AG09319 (cell line): ENCODE measurements at regions not wholly inside any gene's neighbourhood (a gene's known extent, or its start where the extent isn't known, plus 50 kb on each side); places are given as distances from the start of the nearest gene placed in this dataset.

ENCODE experiments used
- DNase-seq: peaks from one replicate; pipeline ENCODE4 v3.0.0-alpha.2; 2010; ENCODE audit warnings: low read depth; ENCODE audit errors: extremely low read depth
- TF ChIP-seq, protein P1 (sequence below): IDR thresholded peaks from 2 replicates; pipeline ENCODE4 v1.5.1; 2011; ENCODE audit warnings: low read depth, mild to moderate bottlenecking, inconsistent platforms, low read length, moderate library complexity

DNA sequence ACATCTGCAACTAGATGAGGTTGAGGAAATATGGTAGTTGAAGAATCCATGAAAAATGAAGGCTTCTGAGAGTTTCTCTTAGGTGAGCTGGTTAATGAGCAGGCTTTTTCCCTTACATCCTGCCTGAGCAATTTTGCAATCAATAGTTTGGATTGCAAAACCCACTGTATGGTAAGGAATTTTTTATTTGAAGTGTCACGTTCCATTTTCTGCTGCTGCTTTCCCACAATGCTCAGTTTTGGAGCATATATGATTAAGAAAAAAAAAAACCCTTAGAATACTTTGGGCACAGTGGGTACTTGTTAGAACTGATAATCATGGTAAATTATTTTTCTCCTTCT, 144.2 kb downstream of the PCSK1 start:
- TF ChIP-seq, protein P1, sequence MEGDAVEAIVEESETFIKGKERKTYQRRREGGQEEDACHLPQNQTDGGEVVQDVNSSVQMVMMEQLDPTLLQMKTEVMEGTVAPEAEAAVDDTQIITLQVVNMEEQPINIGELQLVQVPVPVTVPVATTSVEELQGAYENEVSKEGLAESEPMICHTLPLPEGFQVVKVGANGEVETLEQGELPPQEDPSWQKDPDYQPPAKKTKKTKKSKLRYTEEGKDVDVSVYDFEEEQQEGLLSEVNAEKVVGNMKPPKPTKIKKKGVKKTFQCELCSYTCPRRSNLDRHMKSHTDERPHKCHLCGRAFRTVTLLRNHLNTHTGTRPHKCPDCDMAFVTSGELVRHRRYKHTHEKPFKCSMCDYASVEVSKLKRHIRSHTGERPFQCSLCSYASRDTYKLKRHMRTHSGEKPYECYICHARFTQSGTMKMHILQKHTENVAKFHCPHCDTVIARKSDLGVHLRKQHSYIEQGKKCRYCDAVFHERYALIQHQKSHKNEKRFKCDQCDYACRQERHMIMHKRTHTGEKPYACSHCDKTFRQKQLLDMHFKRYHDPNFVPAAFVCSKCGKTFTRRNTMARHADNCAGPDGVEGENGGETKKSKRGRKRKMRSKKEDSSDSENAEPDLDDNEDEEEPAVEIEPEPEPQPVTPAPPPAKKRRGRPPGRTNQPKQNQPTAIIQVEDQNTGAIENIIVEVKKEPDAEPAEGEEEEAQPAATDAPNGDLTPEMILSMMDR = no peak
- DNase-seq = no peak

DNA sequence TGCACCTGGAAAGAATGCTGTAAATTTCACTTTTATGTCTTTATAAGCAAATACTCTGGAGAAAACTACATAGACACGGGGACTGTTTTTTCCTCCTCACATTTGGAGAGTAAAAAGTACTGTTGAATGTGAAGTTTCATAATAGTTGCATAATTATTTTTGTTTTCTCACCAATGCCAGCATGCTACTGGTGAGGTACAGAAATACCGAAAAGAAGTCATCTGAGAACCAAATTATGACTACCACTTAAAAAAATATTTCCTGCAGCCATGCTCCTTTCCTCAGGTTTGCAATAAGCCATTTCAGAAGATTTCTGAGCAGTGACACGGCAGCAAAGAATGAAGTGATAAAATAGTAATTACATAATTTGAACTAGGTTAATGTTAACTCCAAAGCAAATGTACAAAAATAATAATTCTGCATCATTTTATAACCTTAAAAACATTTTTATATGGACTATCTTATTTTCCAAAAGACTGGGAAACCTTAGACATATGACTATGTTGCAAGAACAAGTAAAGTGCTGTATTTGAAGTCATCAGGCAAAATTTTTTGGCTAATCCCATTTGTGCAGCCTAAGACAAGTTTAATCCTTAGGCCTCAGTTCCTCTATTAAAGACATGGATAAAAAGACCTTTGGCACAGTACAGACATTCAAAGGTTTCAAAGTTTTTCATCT, 144.7 kb downstream of the PCSK1 start:
- DNase-seq = no peak
- TF ChIP-seq, protein P1 = no peak

DNA sequence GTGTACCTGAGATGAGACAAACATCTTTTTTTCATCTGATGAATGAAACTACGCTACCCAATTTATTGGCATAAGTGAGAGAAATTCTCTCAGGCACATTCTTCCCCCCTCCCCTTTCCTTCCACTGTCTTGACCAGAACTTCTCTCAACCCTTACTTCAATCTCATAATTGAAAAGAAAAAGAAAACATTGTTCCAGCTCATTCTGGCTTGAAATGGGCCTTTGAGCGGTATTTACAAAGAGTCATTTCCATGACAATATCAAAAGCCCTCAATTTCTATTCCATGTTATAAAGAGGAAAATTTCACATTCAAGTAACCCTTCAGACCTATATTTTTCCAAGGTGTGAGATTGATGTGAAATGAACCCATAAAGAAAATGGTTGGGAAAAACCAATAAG, 145.9 kb downstream of the PCSK1 start:
- no peak for DNase-seq
- TF ChIP-seq, protein P1 = no peak

DNA sequence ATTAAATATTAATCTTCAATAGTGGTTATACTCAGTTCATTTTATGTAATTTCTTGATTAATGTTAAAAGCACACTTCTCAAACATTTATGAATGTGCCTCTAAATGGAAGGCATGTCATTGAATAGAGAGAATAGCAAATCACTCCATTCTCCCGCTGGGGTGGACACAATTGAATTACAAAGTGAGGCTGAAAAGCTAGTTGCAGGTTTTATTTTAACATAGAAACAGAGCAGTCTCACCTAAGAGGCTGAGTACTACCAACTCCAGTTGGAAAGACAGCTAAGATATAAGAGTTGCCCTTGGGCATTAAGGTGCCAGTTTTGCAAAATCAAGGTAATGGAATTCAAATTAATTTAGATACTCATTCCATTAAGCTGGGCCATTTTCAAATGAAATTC, 147.2 kb downstream of the PCSK1 start:
- no peak for DNase-seq

DNA sequence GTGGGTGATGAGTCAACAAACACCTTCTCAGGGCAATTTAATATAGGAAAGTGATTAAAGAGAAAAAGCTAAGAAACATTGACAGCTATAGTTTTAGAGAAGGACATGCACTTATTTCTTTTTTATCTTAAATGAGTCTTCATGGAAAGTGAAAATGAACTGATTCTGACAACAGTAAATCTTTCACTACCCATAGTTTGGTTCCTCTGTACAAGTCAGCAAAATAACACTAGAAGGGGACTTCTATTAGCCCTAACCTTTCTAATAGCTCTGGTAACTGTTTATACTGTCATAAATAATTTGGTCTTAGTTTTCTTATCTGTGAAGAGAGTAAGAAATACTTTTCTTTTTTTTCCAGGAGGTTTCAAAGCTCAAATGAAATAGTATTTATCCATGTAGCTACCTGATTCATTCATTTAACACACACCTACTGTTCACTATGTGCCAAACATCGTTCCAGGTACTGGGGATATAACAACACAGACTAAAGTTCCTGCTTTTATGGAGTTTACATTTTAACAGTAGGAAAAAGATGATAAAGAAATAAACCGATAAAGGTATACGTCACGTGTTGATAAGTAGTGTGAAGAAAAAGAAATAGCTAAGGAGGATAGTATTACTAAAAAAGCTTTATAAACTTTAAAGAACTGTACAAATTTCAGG, 148.2 kb downstream of the PCSK1 start:
- DNase-seq = no peak
- TF ChIP-seq, protein P1 = no peak

More for the DNA sequence above, 147.2 kb downstream of the PCSK1 start:
- TF ChIP-seq, protein P1 = no peak

DNA sequence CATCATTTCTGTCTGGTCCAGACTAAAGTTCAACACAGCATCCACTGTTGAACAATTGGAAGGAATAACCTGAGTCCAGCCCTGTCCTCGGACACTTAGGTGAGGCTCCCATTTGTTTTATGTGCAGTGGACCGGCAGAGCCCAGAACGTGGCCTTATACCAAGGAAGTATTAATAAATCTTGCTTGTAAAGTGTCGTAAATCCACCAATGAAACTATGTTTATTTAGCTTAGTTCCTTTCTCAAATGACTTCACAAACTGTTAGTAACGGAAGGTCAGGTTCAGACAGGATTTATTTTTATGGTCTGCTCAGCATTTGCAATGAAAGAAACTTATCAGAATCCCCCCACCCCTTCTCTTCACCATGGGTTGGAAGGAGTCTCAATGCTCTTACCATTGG, 149.5 kb downstream of the PCSK1 start:
- TF ChIP-seq, protein P1 = no peak
- DNase-seq = no peak

DNA sequence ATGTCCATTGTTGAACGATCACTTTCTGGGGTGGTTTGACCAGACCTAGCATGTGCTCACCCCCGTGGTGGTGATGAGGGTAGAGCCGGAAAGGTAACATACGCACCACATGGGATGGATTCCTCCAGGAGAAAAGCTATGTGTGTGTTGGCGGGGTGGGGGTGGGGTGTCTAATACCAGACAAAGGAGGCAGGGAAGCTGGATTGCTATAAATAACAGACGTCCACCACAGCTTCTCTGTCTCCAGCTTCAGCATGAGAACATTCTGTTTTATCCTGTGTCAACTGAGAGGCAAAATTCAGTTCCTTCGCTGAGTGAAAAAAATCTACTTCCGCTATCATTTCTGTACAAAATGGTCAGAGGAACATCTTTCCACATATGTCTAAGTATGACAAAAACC, 151.0 kb downstream of the PCSK1 start:
- TF ChIP-seq, protein P1 = no peak

More for the DNA sequence above, 151.0 kb downstream of the PCSK1 start:
- DNase-seq = no peak
